Body of pancreas (tissue), 4 donors: ENCODE measurements at regions not wholly inside any gene's neighbourhood (a gene's known extent, or its start where the extent isn't known, plus 50 kb on each side); places are given as distances from the start of the nearest gene placed in this dataset.

ENCODE experiments used
- POLR2A ChIP-seq, 3 donors: fragments of 450-650 bp; IDR thresholded peaks; one replicate each; pipeline ENCODE4 v1.6.1; 2016; ENCODE audit warnings: antibody characterized with exemption in 3 of 3, mild to moderate bottlenecking in 2 of 3
- TF ChIP-seq, protein P1 (sequence below), 7 experiments: fragments of 450-650 bp in 4 of 7; fragments of 200-600 bp in 3 of 7; sonication (generic) in 3 of 7; IDR thresholded peaks; one replicate each; pipeline ENCODE4 v1.5.1; 2016 to 2019; ENCODE audit warnings: antibody characterized with exemption in 7 of 7

DNA sequence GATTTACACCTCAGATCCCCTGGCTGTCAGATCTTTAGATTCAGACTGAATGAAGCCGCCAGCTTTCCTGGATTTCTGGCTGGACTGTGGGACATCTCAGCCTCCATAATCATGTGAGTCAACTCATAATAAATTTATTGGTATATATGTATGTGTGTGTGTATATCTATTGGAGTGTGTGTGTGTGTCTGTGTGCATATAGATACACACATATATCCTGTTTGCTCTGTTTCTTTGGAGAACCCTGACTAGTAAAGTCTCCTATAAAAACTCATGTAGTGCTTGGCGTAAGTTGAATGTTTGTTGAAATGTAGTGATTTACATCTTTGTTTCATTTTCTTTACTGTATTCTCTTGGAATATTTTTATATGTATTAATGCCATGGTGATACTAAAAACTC lies 499.5 kb upstream of the KLF12 start:
- TF ChIP-seq, protein P1, sequence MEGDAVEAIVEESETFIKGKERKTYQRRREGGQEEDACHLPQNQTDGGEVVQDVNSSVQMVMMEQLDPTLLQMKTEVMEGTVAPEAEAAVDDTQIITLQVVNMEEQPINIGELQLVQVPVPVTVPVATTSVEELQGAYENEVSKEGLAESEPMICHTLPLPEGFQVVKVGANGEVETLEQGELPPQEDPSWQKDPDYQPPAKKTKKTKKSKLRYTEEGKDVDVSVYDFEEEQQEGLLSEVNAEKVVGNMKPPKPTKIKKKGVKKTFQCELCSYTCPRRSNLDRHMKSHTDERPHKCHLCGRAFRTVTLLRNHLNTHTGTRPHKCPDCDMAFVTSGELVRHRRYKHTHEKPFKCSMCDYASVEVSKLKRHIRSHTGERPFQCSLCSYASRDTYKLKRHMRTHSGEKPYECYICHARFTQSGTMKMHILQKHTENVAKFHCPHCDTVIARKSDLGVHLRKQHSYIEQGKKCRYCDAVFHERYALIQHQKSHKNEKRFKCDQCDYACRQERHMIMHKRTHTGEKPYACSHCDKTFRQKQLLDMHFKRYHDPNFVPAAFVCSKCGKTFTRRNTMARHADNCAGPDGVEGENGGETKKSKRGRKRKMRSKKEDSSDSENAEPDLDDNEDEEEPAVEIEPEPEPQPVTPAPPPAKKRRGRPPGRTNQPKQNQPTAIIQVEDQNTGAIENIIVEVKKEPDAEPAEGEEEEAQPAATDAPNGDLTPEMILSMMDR (IDR thresholded peaks at IDR 0.05): no peak
- no peak for TF ChIP-seq POLR2A (IDR thresholded peaks at IDR 0.05)
